HG03575 (cell line): ENCODE measurements at regions not wholly inside any gene's neighbourhood (a gene's known extent, or its start where the extent isn't known, plus 50 kb on each side); places are given as distances from the start of the nearest gene placed in this dataset.
"Not testable (repeated sequence)": the region's sequence is repeated elsewhere in the genome, so short reads cannot be mapped to it uniquely, and the experiment has no call there.

Experiments
- ATAC-seq: cut with Tn5 transposase; IDR thresholded peaks from one replicate; pipeline ENCODE4 v1.9.1; 2021; ENCODE audit not compliant: unreplicated experiment, insufficient number of reproducible peaks, low FRiP score; ENCODE audit errors: extremely low read depth

- ATAC-seq = no peak
Observed at GRCh38 chr3:145182196-145182911, 978.6 kb downstream of the PLOD2 start.

DNA sequence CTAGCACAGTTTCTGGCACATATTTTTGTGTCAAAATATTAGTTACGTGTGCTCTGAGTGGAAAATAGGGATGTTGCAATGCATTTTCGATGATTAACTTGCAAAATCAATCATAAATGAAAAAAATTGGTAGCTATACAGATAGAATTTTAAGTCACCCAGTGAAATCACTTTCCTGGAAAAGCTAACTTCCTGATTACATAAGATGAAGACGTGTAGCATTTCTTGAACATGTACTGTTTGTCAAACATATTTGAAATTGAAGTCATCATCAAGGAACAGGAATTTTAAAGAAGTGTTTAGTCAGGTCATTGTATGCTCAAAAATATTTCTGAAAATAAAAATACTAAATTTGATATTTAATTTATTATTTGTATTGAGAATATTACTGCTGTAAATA lies 977.7 kb downstream of the PLOD2 start:
- ATAC-seq = no peak

- ATAC-seq = no peak
Observed at GRCh38 chr3:145188079-145188770, 972.8 kb downstream of the PLOD2 start.

- ATAC-seq = no peak
Observed at GRCh38 chr3:145190138-145190537, 970.8 kb downstream of the PLOD2 start.

DNA sequence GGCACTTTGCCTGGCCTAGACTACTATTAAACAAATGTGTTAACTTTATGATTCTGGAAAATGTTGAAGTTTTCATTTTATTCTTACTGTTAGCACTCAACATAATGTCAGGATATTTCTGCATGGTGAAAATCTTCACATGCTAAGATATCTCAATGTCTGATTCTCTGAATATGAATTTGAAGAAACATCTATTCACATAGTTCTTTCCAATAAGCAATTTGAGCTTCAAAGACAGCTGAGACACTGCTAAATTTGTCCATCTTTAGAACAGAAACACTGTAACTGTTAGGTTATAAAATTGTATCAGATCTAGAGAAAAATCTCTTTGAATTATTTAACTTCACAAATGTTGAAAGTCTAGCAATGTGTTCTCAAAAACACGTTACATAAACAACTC lies 970.2 kb downstream of the PLOD2 start:
- ATAC-seq = no peak

DNA sequence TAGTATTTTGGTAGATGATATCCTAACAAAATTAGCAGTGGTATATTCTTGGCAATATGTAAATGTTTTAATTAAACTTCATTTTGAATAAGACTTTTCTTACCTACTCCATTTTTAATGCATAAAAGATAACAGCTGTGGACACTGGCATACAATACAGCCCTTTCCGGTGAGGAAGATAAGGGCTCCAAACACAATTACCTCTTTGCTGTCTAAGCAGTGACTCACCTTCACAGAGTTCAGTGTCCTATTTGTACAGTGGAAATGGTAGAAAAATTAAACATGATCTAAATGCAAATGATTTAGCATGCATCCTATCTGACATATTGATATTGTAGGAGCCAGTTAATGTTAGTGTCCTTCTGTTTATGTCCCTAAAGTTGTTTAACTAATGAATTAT lies 969.4 kb downstream of the PLOD2 start:
- no peak for ATAC-seq

DNA sequence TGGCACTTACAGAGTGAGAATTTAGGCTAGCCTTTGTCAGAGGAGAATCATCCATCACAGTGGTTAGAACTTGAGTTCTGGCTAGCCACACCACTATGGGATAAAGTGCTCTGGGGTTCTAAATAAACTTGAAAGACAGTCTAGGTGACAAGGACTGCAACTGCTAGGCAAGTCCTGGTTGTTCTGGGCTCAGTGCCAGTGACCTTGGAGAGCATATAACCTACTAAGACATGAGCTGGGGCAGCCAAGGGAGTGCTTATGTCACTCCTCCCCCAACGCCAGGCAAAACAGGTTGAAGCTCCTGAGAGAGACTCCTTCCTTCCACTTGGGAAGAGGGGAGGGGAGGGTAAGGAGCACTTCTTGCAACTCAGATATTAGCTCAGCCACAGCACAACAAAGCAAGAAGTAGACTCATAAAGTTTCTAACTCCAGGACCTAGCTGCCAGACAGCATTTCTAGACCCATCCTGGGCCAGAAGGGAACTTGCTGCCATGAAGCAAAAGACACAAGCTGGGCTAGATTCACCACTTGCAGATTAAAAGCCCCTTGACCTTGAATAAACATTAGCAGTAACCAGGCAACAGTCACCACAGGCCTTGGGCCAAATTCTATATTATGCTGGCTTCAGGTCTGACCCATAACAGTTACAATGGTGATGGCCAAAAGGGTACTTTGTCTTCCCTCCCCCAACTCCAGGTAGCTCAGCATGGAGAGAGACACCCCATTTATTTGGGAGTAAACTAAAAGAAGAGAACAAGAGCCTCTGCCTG lies 963.7 kb downstream of the PLOD2 start:
- ATAC-seq = no peak

DNA sequence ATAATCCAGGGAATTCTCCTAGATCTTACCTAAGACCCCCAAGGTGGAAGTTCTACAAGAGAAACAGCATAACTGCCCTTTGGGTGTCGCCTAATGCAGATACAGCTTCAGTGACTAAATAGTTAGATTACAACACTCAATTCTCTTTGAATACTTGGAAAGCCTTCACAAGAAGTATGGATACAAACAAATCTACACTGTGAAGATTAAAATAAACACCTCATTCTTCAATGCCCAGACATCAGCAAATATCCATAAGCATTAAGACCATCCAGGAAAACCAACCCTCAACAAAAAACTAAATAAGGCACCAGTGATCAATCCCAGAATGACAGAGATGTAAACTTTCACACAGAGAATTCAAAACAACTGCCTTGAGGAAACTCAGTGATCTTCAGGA lies 963.2 kb downstream of the PLOD2 start:
- ATAC-seq = no peak

DNA sequence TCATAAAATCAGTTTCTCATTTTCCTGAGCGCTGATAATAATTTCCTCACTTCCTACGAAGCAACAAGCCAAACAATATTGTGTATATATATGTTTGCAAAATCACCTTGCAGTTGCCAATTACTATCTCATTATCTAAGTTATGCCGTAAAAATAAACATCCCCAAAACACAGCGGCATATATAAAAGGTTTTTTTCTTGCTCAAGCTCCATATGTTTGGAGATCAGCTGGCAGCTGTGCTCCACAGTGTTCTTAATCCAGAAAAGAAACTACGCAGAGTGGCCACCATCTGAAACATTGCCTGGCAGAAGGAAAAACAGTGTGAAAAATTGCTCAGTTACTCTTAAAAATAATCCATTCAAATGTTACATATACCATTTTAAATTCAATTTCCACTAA lies 951.4 kb downstream of the PLOD2 start:
- ATAC-seq = no peak

- ATAC-seq = no peak
Observed at GRCh38 chr3:145219355-145220235, 941.4 kb downstream of the PLOD2 start.

GRCh38 chr3:145224886-145225285 lies 936.1 kb downstream of the PLOD2 start:
- ATAC-seq = no peak

DNA sequence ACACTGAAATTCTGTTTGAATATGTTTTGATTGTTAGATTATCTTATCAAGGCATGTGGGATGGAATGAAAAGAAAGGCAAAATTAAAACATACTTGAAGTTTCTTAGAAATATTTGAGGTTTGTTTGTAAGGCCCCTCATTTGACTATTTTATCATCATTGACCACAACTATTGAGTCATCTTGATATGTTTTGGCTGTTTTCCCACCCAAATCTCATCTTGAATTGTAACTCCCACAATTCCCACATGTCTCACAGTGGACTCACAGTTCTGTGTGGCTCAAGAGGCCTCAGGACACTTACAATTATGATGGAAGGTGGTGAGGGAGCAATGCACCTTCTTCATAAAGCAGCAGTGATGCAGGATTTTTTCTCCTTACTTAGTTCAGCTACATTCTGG lies 917.1 kb downstream of the PLOD2 start:
- ATAC-seq = no peak

DNA sequence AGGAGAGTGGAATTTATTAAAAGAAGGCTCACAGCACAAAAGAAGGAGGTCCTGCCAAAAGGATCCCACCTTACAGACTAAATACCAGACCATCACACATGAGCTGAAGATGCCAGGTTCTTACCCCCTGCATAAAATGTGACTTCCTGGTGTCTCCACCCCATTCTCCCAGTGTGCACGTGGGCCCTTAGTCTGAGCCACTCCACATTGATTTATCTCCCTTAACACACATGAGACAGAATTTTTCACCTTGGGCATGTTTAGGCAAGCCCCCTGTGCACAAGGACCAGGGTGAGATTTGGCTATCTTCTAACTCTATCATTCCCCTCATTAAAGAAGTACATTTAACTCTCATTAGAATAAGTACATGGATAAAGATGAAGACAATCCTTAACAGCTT lies 916.7 kb downstream of the PLOD2 start:
- no peak for ATAC-seq

- ATAC-seq = no peak
Observed at GRCh38 chr3:145246291-145246690, 914.7 kb downstream of the PLOD2 start.

DNA sequence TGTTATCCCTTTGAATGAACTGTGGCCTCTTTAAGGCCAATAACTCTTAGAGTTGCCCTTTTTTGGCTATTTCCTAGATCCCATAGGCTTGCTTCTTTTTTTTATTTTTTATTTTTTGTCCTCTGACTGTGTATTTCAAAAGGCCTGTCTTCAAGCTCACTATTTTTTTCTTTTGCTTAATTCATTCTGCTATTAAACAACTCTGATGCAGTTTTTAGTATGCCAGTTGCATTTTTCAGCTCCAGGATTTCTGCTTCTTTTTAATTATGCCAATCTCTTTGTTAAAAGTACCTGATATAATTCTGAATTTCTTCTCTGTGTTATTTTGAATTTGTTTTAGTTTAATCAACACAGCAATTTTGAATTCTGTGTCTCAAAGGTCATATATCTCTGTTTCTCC lies 912.1 kb downstream of the PLOD2 start:
- no peak for ATAC-seq

DNA sequence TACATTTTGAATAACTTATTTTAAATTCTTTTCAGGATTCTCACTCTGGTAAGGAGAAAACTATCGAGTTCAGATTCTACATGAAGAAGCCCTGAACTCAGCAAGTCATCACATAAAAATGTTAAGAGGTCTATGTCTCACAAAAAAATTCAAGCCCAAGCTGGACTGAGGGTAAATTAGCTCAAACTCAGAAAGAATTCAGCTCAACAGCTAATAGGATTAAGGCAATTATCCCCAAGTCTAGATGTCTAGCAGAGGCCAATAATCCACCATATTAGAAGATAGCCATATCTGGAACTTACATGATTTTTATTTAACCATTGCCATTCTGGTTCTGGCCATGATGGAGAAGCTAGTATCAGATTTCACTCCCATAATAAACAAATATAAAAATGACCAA lies 909.7 kb downstream of the PLOD2 start:
- ATAC-seq = no peak

- ATAC-seq = not testable (repeated sequence)
Observed at GRCh38 chr3:145257967-145258366, 903.0 kb downstream of the PLOD2 start.

GRCh38 chr3:145259166-145259880 lies 901.7 kb downstream of the PLOD2 start:
- ATAC-seq = no peak

- ATAC-seq = not testable (repeated sequence)
Observed at GRCh38 chr3:145263458-145263857, 897.5 kb downstream of the PLOD2 start.
